Endodermal cell (in vitro differentiated cells): ENCODE measurements at regions not wholly inside any gene's neighbourhood (a gene's known extent, or its start where the extent isn't known, plus 50 kb on each side); places are given as distances from the start of the nearest gene placed in this dataset.

Source experiments
- DNase-seq: peaks from one replicate; pipeline ENCODE4 v3.0.0-alpha.2; 2017
- H3K27ac ChIP-seq: 2 replicates; pipeline ENCODE4 v1.5.1; 2013; ENCODE audit warnings: mild to moderate bottlenecking, low read depth, low read length, moderate library complexity
- H3K27me3 ChIP-seq: 2 replicates; pipeline ENCODE4 v1.6.1; 2013; ENCODE audit warnings: mild to moderate bottlenecking, low read length, moderate library complexity; ENCODE audit not compliant: insufficient read depth, control insufficient read depth, poor library complexity, severe bottlenecking
- H3K36me3 ChIP-seq: 2 replicates; pipeline ENCODE4 v1.7.0; 2013; ENCODE audit warnings: mild to moderate bottlenecking, low read length, moderate library complexity; ENCODE audit not compliant: control insufficient read depth, insufficient read depth
- H3K4me1 ChIP-seq: one replicate; pipeline ENCODE4 v1.7.0; 2013; ENCODE audit warnings: low read length; ENCODE audit not compliant: control insufficient read depth, insufficient read depth
- H3K4me3 ChIP-seq: 2 replicates; pipeline ENCODE4 v1.5.1; 2013; ENCODE audit warnings: mild to moderate bottlenecking, low read length, moderate library complexity
- H3K9ac ChIP-seq: 2 replicates; pipeline ENCODE4 v1.6.1; 2013; ENCODE audit warnings: mild to moderate bottlenecking, low read length, moderate library complexity; ENCODE audit not compliant: poor library complexity, severe bottlenecking; ENCODE audit errors: extremely low read depth
- H3K9me3 ChIP-seq: 2 replicates; pipeline ENCODE4 v1.6.1; 2013; ENCODE audit warnings: mild to moderate bottlenecking, low read length, moderate library complexity; ENCODE audit not compliant: control insufficient read depth
- H3K27ac Mint-ChIP-seq: 2 replicates; pipeline ENCODE4 v1.8.0; 2020; ENCODE audit warnings: mixed read lengths
- H3K27me3 Mint-ChIP-seq: 2 replicates; pipeline ENCODE4 v1.8.0; 2021; ENCODE audit warnings: mild to moderate bottlenecking, mixed read lengths; ENCODE audit not compliant: insufficient read depth
- H3K36me3 Mint-ChIP-seq: 2 replicates; pipeline ENCODE4 v1.8.0; 2020; ENCODE audit warnings: low read depth, mixed read lengths
- H3K4me1 Mint-ChIP-seq: 2 replicates; pipeline ENCODE4 v1.8.0; 2020; ENCODE audit warnings: mixed read lengths
- H3K4me3 Mint-ChIP-seq: 2 replicates; pipeline ENCODE4 v1.8.0; 2020; ENCODE audit warnings: mild to moderate bottlenecking, moderate library complexity, mixed read lengths
- H3K9me3 Mint-ChIP-seq: 2 replicates; pipeline ENCODE4 v1.8.0; 2020; ENCODE audit warnings: mild to moderate bottlenecking, mixed read lengths
- WGBS, 2 experiments: methylation state at CpG; one replicate each; pipeline versions ENCODE4 v1.1.5 to v1.1.7; 2013; ENCODE audit warnings: missing lambda C conversion rate in 2 of 2, mixed read lengths in 1 of 2; ENCODE audit not compliant: insufficient coverage in 1 of 2, insufficient read length in 1 of 2; 5-methylcytosine and 5-hydroxymethylcytosine counted together
- TF ChIP-seq, protein P1 (sequence below): fragments of 200-600 bp; sonication (generic); conservative IDR thresholded peaks from 2 replicates; pipeline ENCODE4 v1.5.0; 2021; ENCODE audit warnings: antibody characterized with exemption, mild to moderate bottlenecking

DNA sequence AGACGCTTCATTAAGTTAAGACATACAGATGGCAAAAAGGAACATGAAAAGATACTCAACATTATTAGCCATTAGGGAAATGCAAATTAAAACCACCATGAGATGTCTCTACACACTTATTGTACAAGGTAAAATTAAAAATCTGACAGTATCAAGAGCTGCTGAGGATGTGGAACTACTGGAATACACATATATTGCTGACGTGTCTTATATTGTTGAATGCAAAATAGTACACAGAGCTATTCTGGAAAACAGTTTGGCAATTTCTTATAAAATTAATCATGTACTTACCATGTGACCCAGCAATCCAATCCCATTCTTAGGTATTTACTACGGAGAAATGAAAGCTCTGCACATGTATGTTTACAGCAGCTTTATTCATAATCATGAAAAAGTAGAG is 742.5 kb downstream of the TBC1D22A start:
- Mint-ChIP-seq H3K9me3 (peaks cover 74% of the 10 kb centered on the region), H3K4me3 (no peak overlapping the region), H3K4me1 (no peaks in the 10 kb centered on the region), H3K27me3 (no peaks in the 10 kb centered on the region), H3K36me3 (no peaks in the 10 kb centered on the region), H3K27ac (no peak overlapping the region)
- no peaks in the 10 kb centered on the region for H3K4me1 ChIP-seq
- H3K27me3 ChIP-seq = no peaks in the 10 kb centered on the region
- no peak overlapping the region for H3K4me3 ChIP-seq
- H3K9ac ChIP-seq = no peak overlapping the region
- 67 to 87% methylated on average over 1 to 3 of the region's 3 CpGs for WGBS, 2 experiments
- TF ChIP-seq, protein P1, sequence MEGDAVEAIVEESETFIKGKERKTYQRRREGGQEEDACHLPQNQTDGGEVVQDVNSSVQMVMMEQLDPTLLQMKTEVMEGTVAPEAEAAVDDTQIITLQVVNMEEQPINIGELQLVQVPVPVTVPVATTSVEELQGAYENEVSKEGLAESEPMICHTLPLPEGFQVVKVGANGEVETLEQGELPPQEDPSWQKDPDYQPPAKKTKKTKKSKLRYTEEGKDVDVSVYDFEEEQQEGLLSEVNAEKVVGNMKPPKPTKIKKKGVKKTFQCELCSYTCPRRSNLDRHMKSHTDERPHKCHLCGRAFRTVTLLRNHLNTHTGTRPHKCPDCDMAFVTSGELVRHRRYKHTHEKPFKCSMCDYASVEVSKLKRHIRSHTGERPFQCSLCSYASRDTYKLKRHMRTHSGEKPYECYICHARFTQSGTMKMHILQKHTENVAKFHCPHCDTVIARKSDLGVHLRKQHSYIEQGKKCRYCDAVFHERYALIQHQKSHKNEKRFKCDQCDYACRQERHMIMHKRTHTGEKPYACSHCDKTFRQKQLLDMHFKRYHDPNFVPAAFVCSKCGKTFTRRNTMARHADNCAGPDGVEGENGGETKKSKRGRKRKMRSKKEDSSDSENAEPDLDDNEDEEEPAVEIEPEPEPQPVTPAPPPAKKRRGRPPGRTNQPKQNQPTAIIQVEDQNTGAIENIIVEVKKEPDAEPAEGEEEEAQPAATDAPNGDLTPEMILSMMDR = no peak
- H3K27ac ChIP-seq = no peak overlapping the region
- peaks cover 60% of the 10 kb centered on the region for H3K9me3 ChIP-seq
- DNase-seq = no peak
- no peaks in the 10 kb centered on the region for H3K36me3 ChIP-seq

DNA sequence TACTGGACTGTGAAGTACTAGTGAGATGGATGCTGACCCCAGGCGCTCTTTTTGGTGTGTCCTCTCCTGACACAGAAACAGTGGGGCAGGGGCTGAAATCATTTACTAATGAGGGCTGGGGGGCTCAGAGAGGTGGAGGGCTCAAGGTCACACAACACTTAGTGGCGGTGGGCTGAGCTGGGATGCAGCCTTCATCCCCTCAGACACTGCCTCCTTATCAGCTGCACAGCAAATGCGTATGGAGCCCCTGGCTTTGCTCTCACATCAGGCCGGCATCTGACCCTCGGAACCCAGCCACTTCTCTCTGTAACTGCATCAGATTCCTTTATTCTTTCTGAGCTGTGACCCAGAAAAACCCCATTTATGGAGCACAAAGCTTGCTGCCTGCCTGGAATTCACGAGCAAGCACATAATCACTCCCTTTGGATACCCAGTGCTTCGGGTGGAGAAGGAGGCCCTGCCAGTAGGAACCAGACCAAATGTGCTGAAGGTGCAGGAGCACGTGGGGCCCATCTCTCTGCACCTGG is 736.6 kb downstream of the TBC1D22A start:
- no peak overlapping the region for H3K4me3 ChIP-seq
- H3K4me1 ChIP-seq = no peaks in the 10 kb centered on the region
- TF ChIP-seq, protein P1 = no peak
- Mint-ChIP-seq H3K36me3 (no peaks in the 10 kb centered on the region), H3K4me3 (no peak overlapping the region), H3K9me3 (peaks cover 87% of the 10 kb centered on the region), H3K27ac (no peak overlapping the region), H3K27me3 (no peaks in the 10 kb centered on the region), H3K4me1 (no peaks in the 10 kb centered on the region)
- H3K36me3 ChIP-seq = no peaks in the 10 kb centered on the region
- DNase-seq = no peak
- WGBS, 2 experiments = 67 to 80% methylated on average over 1 to 8 of the region's 8 CpGs
- no peaks in the 10 kb centered on the region for H3K27me3 ChIP-seq
- no peak overlapping the region for H3K27ac ChIP-seq
- no peak overlapping the region for H3K9ac ChIP-seq
- H3K9me3 ChIP-seq = peaks cover 68% of the 10 kb centered on the region

DNA sequence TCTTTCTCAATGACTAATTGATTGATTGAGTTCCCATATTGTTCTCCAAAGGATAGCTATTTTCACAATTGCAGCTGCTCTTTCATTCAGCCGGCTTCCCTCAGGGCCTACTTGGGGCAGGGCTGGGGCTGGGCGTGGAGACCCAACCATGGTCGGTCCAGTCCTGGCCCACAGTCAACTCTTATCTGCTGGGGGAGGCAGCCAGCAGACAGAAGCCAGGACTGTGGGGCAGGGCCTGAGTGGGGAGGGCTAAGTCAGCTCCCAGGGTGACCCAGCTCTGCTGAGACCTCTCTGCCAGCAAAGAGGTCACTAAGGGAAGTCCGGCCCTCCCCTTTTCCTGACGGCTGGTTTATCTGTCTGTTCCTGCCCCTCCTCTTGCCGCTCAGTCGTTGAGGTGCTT is 735.2 kb downstream of the TBC1D22A start:
- no peak for DNase-seq
- Histone ChIP-seq H3K27ac (no peak overlapping the region), H3K4me1 (no peaks in the 10 kb centered on the region), H3K4me3 (no peak overlapping the region), H3K27me3 (no peaks in the 10 kb centered on the region), H3K9me3 (peaks cover 72% of the 10 kb centered on the region), H3K36me3 (no peaks in the 10 kb centered on the region), H3K9ac (no peak overlapping the region)
- no peaks in the 10 kb centered on the region for H3K36me3 Mint-ChIP-seq
- no peak overlapping the region for H3K27ac Mint-ChIP-seq
- H3K27me3 Mint-ChIP-seq = no peaks in the 10 kb centered on the region
- no peak overlapping the region for H3K4me3 Mint-ChIP-seq
- peaks cover 92% of the 10 kb centered on the region for H3K9me3 Mint-ChIP-seq
- TF ChIP-seq, protein P1 = no peak
- 75 to 81% methylated on average over 6 to 7 of the region's 7 CpGs for WGBS, 2 experiments
- H3K4me1 Mint-ChIP-seq = no peaks in the 10 kb centered on the region
